MM.1S (cell line): ENCODE measurements at regions not wholly inside any gene's neighbourhood (a gene's known extent, or its start where the extent isn't known, plus 50 kb on each side); places are given as distances from the start of the nearest gene placed in this dataset.

Experiments
- DNase-seq: peaks from one replicate; pipeline ENCODE4 v3.0.0-alpha.2; 2015
- H2AFZ ChIP-seq: fragments of 300-600 bp; sonication (generic); 2 replicates; pipeline ENCODE4 v1.6.0; 2016; ENCODE audit warnings: antibody characterized with exemption, low read length
- H3F3A ChIP-seq: fragments of 300-600 bp; sonication (generic); 2 replicates; pipeline ENCODE4 v1.6.1; 2016; ENCODE audit warnings: mild to moderate bottlenecking, antibody characterized with exemption, low read length, moderate library complexity, mixed read lengths; ENCODE audit not compliant: insufficient read depth
- H3K27ac ChIP-seq: fragments of 300-600 bp; sonication (generic); 2 replicates; pipeline ENCODE4 v1.5.1; 2016; ENCODE audit warnings: mild to moderate bottlenecking, low read length
- H3K27me3 ChIP-seq: fragments of 300-600 bp; sonication (generic); replicated peaks from 2 replicates; pipeline ENCODE4 v1.6.0; 2016; ENCODE audit warnings: low read length; ENCODE audit not compliant: insufficient read depth
- H3K36me3 ChIP-seq: fragments of 300-600 bp; sonication (generic); replicated peaks from 2 replicates; pipeline ENCODE4 v1.6.1; 2016; ENCODE audit warnings: mild to moderate bottlenecking, low read length, mixed read lengths; ENCODE audit not compliant: insufficient read depth
- H3K4me1 ChIP-seq: fragments of 300-600 bp; sonication (generic); 2 replicates; pipeline ENCODE4 v1.6.1; 2016; ENCODE audit warnings: low read length, mixed read lengths
- H3K4me2 ChIP-seq: fragments of 300-600 bp; sonication (generic); 2 replicates; pipeline ENCODE4 v1.6.0; 2016; ENCODE audit warnings: low read depth, low read length
- H3K4me3 ChIP-seq: fragments of 300-600 bp; sonication (generic); 2 replicates; pipeline ENCODE4 v1.5.1; 2016; ENCODE audit warnings: low read length, mixed read lengths
- H3K79me2 ChIP-seq: fragments of 300-600 bp; sonication (generic); 2 replicates; pipeline ENCODE4 v1.6.1; 2016; ENCODE audit warnings: mixed run types, low read length, mixed read lengths
- H3K9ac ChIP-seq: fragments of 300-600 bp; sonication (generic); 2 replicates; pipeline ENCODE4 v1.6.1; 2016; ENCODE audit warnings: low read length, mixed read lengths
- H3K9me2 ChIP-seq: fragments of 300-600 bp; sonication (generic); replicated peaks from 2 replicates; pipeline ENCODE4 v1.6.1; 2016; ENCODE audit warnings: mild to moderate bottlenecking, low read length, mixed read lengths; ENCODE audit not compliant: insufficient read depth
- H3K9me3 ChIP-seq: fragments of 300-600 bp; sonication (generic); replicated peaks from 2 replicates; pipeline ENCODE4 v1.6.1; 2016; ENCODE audit warnings: mild to moderate bottlenecking, low read length, mixed read lengths; ENCODE audit not compliant: insufficient read depth
- H4K20me1 ChIP-seq: fragments of 300-600 bp; sonication (generic); 2 replicates; pipeline ENCODE4 v1.6.1; 2016; ENCODE audit warnings: mild to moderate bottlenecking, low read length, moderate library complexity, mixed read lengths; ENCODE audit not compliant: insufficient read depth
- CTCF ChIP-seq: fragments of 300-600 bp; sonication (generic); IDR thresholded peaks from 2 replicates; pipeline ENCODE4 v1.5.1; 2016; ENCODE audit warnings: antibody characterized with exemption, low read length, mixed read lengths
- EZH2 ChIP-seq: fragments of 300-600 bp; sonication (generic); optimal IDR thresholded peaks from 2 replicates; pipeline ENCODE3; 2017; ENCODE audit warnings: low read depth, mild to moderate bottlenecking, antibody characterized with exemption, low read length, mixed read lengths
- EZH2phosphoT487 ChIP-seq: fragments of 300-600 bp; sonication (generic); IDR thresholded peaks from 2 replicates; pipeline ENCODE4 v1.6.1; 2018; ENCODE audit warnings: antibody characterized with exemption, low read length

GRCh38 chr6:96723362-96723761 is 113.9 kb downstream of the GPR63 start:
- H3K4me1 ChIP-seq: no peaks in the 10 kb centered on the region
- H3K4me2 ChIP-seq: no peak overlapping the region
- H3K27ac ChIP-seq: no peak overlapping the region
- no peak overlapping the region for H2AFZ ChIP-seq
- H3K36me3 ChIP-seq: no peaks in the 10 kb centered on the region
- no peak overlapping the region for H3K4me3 ChIP-seq
- H3K9ac ChIP-seq: no peak overlapping the region
- H3F3A ChIP-seq: no peaks in the 10 kb centered on the region
- no peak for DNase-seq
- no peaks in the 10 kb centered on the region for H3K27me3 ChIP-seq
- no peaks in the 10 kb centered on the region for H3K9me3 ChIP-seq
- H3K9me2 ChIP-seq: no peaks in the 10 kb centered on the region
- H4K20me1 ChIP-seq: no peaks in the 10 kb centered on the region
- TF ChIP-seq CTCF (no peak), EZH2phosphoT487 (no peak), EZH2 (no peak)
- no peaks in the 10 kb centered on the region for H3K79me2 ChIP-seq

- DNase-seq: no peak
- H2AFZ ChIP-seq: no peak overlapping the region
- H3K4me3 ChIP-seq: no peak overlapping the region
- no peak overlapping the region for H3K9ac ChIP-seq
- H4K20me1 ChIP-seq: no peaks in the 10 kb centered on the region
- no peaks in the 10 kb centered on the region for H3K4me1 ChIP-seq
- no peaks in the 10 kb centered on the region for H3K9me2 ChIP-seq
- no peak for TF ChIP-seq EZH2
- TF ChIP-seq CTCF: no peak
- no peak for TF ChIP-seq EZH2phosphoT487
- H3K4me2 ChIP-seq: no peak overlapping the region
- H3K36me3 ChIP-seq: no peaks in the 10 kb centered on the region
- no peaks in the 10 kb centered on the region for H3F3A ChIP-seq
- H3K27me3 ChIP-seq: no peaks in the 10 kb centered on the region
- H3K27ac ChIP-seq: no peak overlapping the region
- no peaks in the 10 kb centered on the region for H3K9me3 ChIP-seq
- no peaks in the 10 kb centered on the region for H3K79me2 ChIP-seq
Measured at GRCh38 chr6:96721227-96721626, 116.0 kb downstream of the GPR63 start.

GRCh38 chr6:96716221-96716620 is 121.1 kb downstream of the GPR63 start:
- Histone ChIP-seq H3K36me3 (no peaks in the 10 kb centered on the region), H3K4me2 (no peak overlapping the region), H3K4me3 (no peak overlapping the region), H3K4me1 (no peaks in the 10 kb centered on the region), H3K9me3 (no peaks in the 10 kb centered on the region), H3K27ac (no peak overlapping the region), H3K79me2 (no peaks in the 10 kb centered on the region), H2AFZ (no peak overlapping the region), H3K9me2 (no peaks in the 10 kb centered on the region), H3K27me3 (no peaks in the 10 kb centered on the region), H4K20me1 (no peaks in the 10 kb centered on the region), H3F3A (no peaks in the 10 kb centered on the region), H3K9ac (no peak overlapping the region)
- DNase-seq: no peak
- TF ChIP-seq CTCF (peak; percentile 13; the same call in 1 of the 2 replicates), EZH2 (no peak)
